B cell (primary cell): ENCODE measurements at regions not wholly inside any gene's neighbourhood (a gene's known extent, or its start where the extent isn't known, plus 50 kb on each side); places are given as distances from the start of the nearest gene placed in this dataset.

Source experiments
- ATAC-seq: fragments of 200-7000 bp; cut with Tn5 transposase; one replicate; pipeline ENCODE4 v1.10.0; 2021; ENCODE audit warnings: low read depth, mild to moderate bottlenecking, moderate number of reproducible peaks, moderate library complexity
- CTCF ChIA-PET: fragments of 350-600 bp; sonication (Branson Sonifier 250); formaldehyde crosslinking; loops from one replicate; lab custom pipeline; 2021; ENCODE audit warnings: antibody characterized with exemption, inconsistent platforms; lab: Charles Lee
- POLR2A ChIA-PET: fragments of 350-600 bp; sonication (Branson Sonifier 250); formaldehyde crosslinking; loops from one replicate; lab custom pipeline; 2021; ENCODE audit warnings: antibody characterized with exemption; lab: Charles Lee
- DNase-seq: peaks from one replicate; pipeline ENCODE4 v3.0.0; 2013
- H2AFZ ChIP-seq: 2 replicates; pipeline ENCODE4 v1.6.1; 2012; ENCODE audit warnings: mild to moderate bottlenecking, low read depth, low read length; ENCODE audit not compliant: insufficient read depth, poor library complexity, severe bottlenecking
- H3K27ac ChIP-seq, 2 donors: 1 replicate in 1 of 2; 2 replicates in 1 of 2; pipeline ENCODE4 v1.5.1; 2012 to 2013; ENCODE audit warnings: low read length in 2 of 2, mild to moderate bottlenecking in 2 of 2, moderate library complexity in 1 of 2
- H3K27me3 ChIP-seq, 4 experiments: fragments of 200-600 bp in 1 of 4; sonication (generic) in 1 of 4; replicated peaks in 1 of 4; 1 replicate in 2 of 4; 2 replicates in 2 of 4; pipeline versions ENCODE4 v1.6.1 to v1.7.0; 2013 to 2016; ENCODE audit warnings: low read length in 3 of 4, mild to moderate bottlenecking in 2 of 4, mixed read lengths in 1 of 4, moderate library complexity in 1 of 4; ENCODE audit not compliant: insufficient read depth in 4 of 4, control insufficient read depth in 3 of 4; ENCODE audit errors: control extremely low read depth in 1 of 4
- H3K36me3 ChIP-seq, 2 experiments: replicated peaks in 1 of 2; 1 replicate in 1 of 2; 2 replicates in 1 of 2; pipeline versions ENCODE4 v1.6.1 to v1.7.1; 2013; ENCODE audit warnings: low read length in 1 of 2; ENCODE audit not compliant: insufficient read depth in 2 of 2, control insufficient read depth in 1 of 2; ENCODE audit errors: control extremely low read depth in 1 of 2, extremely low read depth in 1 of 2
- H3K4me1 ChIP-seq, 2 donors: fragments of 200-600 bp in 1 of 2; sonication (generic) in 1 of 2; 1 replicate in 1 of 2; 2 replicates in 1 of 2; pipeline versions ENCODE4 v1.5.1 to v1.6.1; 2013 to 2017; ENCODE audit warnings: low read length in 2 of 2; ENCODE audit not compliant: control insufficient read depth in 2 of 2, insufficient read depth in 2 of 2
- H3K4me2 ChIP-seq: replicated peaks from 2 replicates; pipeline ENCODE3; 2012; ENCODE audit warnings: mild to moderate bottlenecking, low read depth, low read length; ENCODE audit not compliant: poor library complexity, severe bottlenecking
- H3K4me3 ChIP-seq, 5 experiments: fragments of 200-600 bp in 1 of 5; sonication (generic) in 1 of 5; 1 replicate in 3 of 5; 2 replicates in 2 of 5; pipeline versions ENCODE4 v1.5.1 to v1.7.0; 2011 to 2016; ENCODE audit warnings: low read length in 4 of 5, mild to moderate bottlenecking in 4 of 5, low read depth in 2 of 5, control low read depth in 1 of 5, moderate library complexity in 1 of 5; ENCODE audit not compliant: insufficient read depth in 1 of 5; ENCODE audit errors: control extremely low read depth in 1 of 5, extremely low read depth in 1 of 5
- H3K79me2 ChIP-seq: fragments of 200-600 bp; sonication (generic); one replicate; pipeline ENCODE4 v1.6.0; 2016; ENCODE audit warnings: low read length; ENCODE audit not compliant: control insufficient read depth, insufficient read depth
- H3K9ac ChIP-seq: fragments of 200-600 bp; sonication (generic); 2 replicates; pipeline ENCODE4 v1.6.1; 2017; ENCODE audit warnings: mild to moderate bottlenecking, low read length, moderate library complexity
- H3K9me3 ChIP-seq, 3 donors: one replicate each; pipeline versions ENCODE4 v1.6.1 to v1.7.1; 2013; ENCODE audit warnings: low read length in 2 of 3; ENCODE audit not compliant: control insufficient read depth in 2 of 3, insufficient read depth in 1 of 3; ENCODE audit errors: control extremely low read depth in 1 of 3
- H4K20me1 ChIP-seq: 2 replicates; pipeline ENCODE4 v1.6.0; 2012; ENCODE audit warnings: mild to moderate bottlenecking, low read length; ENCODE audit not compliant: insufficient read depth, control insufficient read depth, poor library complexity, severe bottlenecking
- H3K27ac Mint-ChIP-seq: one replicate; pipeline ENCODE4 v1.8.0; 2021; ENCODE audit warnings: mixed read lengths
- H3K27me3 Mint-ChIP-seq: one replicate; pipeline ENCODE4 v1.8.0; 2021; ENCODE audit warnings: mixed read lengths
- H3K4me1 Mint-ChIP-seq: one replicate; pipeline ENCODE4 v1.8.0; 2021; ENCODE audit warnings: mixed read lengths
- H3K4me3 Mint-ChIP-seq: one replicate; pipeline ENCODE4 v1.8.0; 2021; ENCODE audit warnings: mixed read lengths
- H3K9me3 Mint-ChIP-seq: one replicate; pipeline ENCODE4 v1.8.0; 2022; ENCODE audit warnings: mixed read lengths; ENCODE audit not compliant: insufficient read depth
- EZH2 ChIP-seq: IDR thresholded peaks from 2 replicates; pipeline ENCODE4 v1.6.1; 2012; ENCODE audit warnings: borderline replicate concordance, low read depth, mild to moderate bottlenecking, moderate library complexity, low read length; ENCODE audit not compliant: insufficient read depth, poor library complexity, severe bottlenecking
- WGBS: methylation state at CpG from one replicate; pipeline ENCODE4 v1.1.5; 2013; ENCODE audit warnings: missing lambda C conversion rate; ENCODE audit not compliant: insufficient coverage; 5-methylcytosine and 5-hydroxymethylcytosine counted together
- intact Hi-C: fragments of 100-400 bp; cut with micrococcal nuclease; formaldehyde crosslinking; loops from one replicate; pipeline ENCODE4 v1.10.0; 2022
- TF ChIP-seq, protein P1 (sequence below): fragments of 200-600 bp; IDR thresholded peaks from one replicate; pipeline ENCODE4 v1.8.0; 2022; ENCODE audit warnings: antibody characterized with exemption, mild to moderate bottlenecking

DNA sequence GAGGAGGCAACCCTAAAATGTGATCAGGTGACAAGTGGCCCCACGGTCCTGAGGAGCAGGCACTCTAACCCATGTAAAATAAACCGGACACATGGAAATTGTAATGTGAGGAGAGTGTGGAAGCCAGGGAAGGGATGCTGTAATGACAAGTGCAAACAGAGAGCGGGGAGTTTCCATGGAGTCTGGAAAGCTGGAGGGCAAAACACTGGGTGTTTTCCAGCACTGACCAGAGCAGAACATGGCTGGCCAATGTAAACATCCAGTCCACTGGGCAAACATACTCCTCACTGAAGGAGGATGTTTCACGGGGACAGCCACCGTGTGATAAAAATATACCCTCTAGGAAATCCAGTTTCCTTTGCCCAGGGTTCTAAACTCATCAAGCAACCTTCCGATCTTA is 219.0 kb upstream of the JARID2 start:
- Mint-ChIP-seq H3K27me3 (no peaks in the 10 kb centered on the region), H3K4me3 (no peak overlapping the region), H3K9me3 (no peaks in the 10 kb centered on the region), H3K27ac (no peak overlapping the region), H3K4me1 (peaks cover 6% of the 10 kb centered on the region)
- Histone ChIP-seq H3K4me1 (no peaks in the 10 kb centered on the region), H3K27ac (no peak overlapping the region), H3K27me3 (no peaks in the 10 kb centered on the region), H3K4me3 (no peak overlapping the region), H2AFZ (no peak overlapping the region), H4K20me1 (no peaks in the 10 kb centered on the region), H3K4me2 (no peak overlapping the region), H3K79me2 (no peaks in the 10 kb centered on the region), H3K9me3 (peaks cover 0 to 3% (median 0%) of the 10 kb centered on the region in 3 donors), H3K9ac (no peak overlapping the region), H3K36me3 (no peaks in the 10 kb centered on the region)
- 100% methylated on average over 3 of the region's 6 CpGs for WGBS
- ChIA-PET CTCF (no interaction called here), POLR2A (no interaction called here)
- DNase-seq, result no peak
- TF ChIP-seq EZH2, result no peak
- TF ChIP-seq, protein P1, sequence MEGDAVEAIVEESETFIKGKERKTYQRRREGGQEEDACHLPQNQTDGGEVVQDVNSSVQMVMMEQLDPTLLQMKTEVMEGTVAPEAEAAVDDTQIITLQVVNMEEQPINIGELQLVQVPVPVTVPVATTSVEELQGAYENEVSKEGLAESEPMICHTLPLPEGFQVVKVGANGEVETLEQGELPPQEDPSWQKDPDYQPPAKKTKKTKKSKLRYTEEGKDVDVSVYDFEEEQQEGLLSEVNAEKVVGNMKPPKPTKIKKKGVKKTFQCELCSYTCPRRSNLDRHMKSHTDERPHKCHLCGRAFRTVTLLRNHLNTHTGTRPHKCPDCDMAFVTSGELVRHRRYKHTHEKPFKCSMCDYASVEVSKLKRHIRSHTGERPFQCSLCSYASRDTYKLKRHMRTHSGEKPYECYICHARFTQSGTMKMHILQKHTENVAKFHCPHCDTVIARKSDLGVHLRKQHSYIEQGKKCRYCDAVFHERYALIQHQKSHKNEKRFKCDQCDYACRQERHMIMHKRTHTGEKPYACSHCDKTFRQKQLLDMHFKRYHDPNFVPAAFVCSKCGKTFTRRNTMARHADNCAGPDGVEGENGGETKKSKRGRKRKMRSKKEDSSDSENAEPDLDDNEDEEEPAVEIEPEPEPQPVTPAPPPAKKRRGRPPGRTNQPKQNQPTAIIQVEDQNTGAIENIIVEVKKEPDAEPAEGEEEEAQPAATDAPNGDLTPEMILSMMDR, result no peak
- intact Hi-C loops, result no loop called here
- ATAC-seq, result no peak

DNA sequence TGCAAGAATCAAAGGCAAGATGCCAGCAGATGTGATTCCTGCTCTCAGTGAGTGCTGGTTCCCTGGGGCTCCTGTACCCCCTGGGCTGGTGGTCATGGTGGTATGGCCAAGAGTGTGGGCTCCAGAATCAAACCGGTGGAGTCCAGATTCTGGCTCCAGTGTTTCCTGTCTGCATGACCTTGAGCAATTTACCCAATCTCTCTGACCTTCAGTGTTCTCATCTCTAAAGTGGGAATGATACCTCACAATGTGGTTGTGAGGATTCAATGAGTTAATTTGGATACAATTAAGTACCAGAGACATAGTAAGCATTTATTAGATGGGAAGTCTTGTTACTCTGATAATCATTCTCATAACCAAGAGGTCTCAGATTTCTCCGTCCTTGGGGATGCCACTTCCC is 218.4 kb upstream of the JARID2 start:
- ATAC-seq, result no peak
- Mint-ChIP-seq H3K4me3 (no peak overlapping the region), H3K9me3 (no peaks in the 10 kb centered on the region), H3K4me1 (peaks cover 6% of the 10 kb centered on the region), H3K27me3 (no peaks in the 10 kb centered on the region), H3K27ac (no peak overlapping the region)
- intact Hi-C loops, result no loop called here
- TF ChIP-seq, protein P1, result no peak
- TF ChIP-seq EZH2, result no peak
- Histone ChIP-seq H3K27me3 (no peaks in the 10 kb centered on the region), H2AFZ (no peak overlapping the region), H3K79me2 (no peaks in the 10 kb centered on the region), H3K4me1 (no peaks in the 10 kb centered on the region), H3K9ac (no peak overlapping the region), H4K20me1 (no peaks in the 10 kb centered on the region), H3K9me3 (peaks cover 0 to 3% (median 0%) of the 10 kb centered on the region in 3 donors), H3K4me3 (no peak overlapping the region), H3K36me3 (no peaks in the 10 kb centered on the region), H3K4me2 (no peak overlapping the region), H3K27ac (no peak overlapping the region)
- ChIA-PET CTCF (no interaction called here), POLR2A (no interaction called here)
- WGBS, result 83% methylated on average over 1 of the region's 2 CpGs
- no peak for DNase-seq
